ENCODE measurements at regions not wholly inside any gene's neighbourhood (a gene's known extent, or its start where the extent isn't known, plus 50 kb on each side); places are given as distances from the start of the nearest gene placed in this dataset.

- FAIRE-seq (no peak), DNase-seq (ENCODE audit: low read depth, low spot score) (no peak)
- CTCF ChIA-PET, result interaction anchor here (1.4 kb wide), 1 partner anchor 140 kb away, joined by 4 read pairs; no protein-coding TSS in a partner anchor
- no peak for TF ChIP-seq FOS (IDR thresholded peaks at IDR 0.05; ENCODE audit: borderline replicate concordance, insufficient read depth, low read length)
- TF ChIP-seq MAX (IDR thresholded peaks at IDR 0.05; ENCODE audit: insufficient read depth, insufficient read length), result no peak
- Histone ChIP-seq H3K4me3 (replicated peaks in 1 of 3; ENCODE audit: insufficient read depth in 1 of 3, low read depth in 1 of 3, low read length in 3 of 3) (no peak overlapping the region), H3K36me3 (ENCODE audit: control insufficient read depth in 2 of 2, extremely low read depth in 1 of 2, insufficient read depth in 2 of 2, low read length in 2 of 2) (no peaks in the 10 kb centered on the region), H3K9me3 (replicated peaks; ENCODE audit: control insufficient read depth, insufficient read depth, low read length) (no peaks in the 10 kb centered on the region), H3K27me3 (ENCODE audit: control insufficient read depth in 2 of 2, insufficient read depth in 2 of 2, low read length in 2 of 2) (peaks cover 1 to 6% of the 10 kb centered on the region in 2 experiments), H3K27ac (ENCODE audit: insufficient read depth, low read depth, low read length) (no peak overlapping the region), H3K4me2 (ENCODE audit: insufficient read depth, low read length) (no peak overlapping the region), H3K9me1 (replicated peaks; ENCODE audit: control insufficient read depth, extremely low read depth, insufficient read depth, low read length) (no peaks in the 10 kb centered on the region), H2AFZ (ENCODE audit: low read depth, low read length) (no peak overlapping the region), H3K4me1 (ENCODE audit: control insufficient read depth, extremely low read depth, insufficient read depth, low read length) (no peaks in the 10 kb centered on the region), H4K20me1 (replicated peaks; ENCODE audit: control insufficient read depth, extremely low read depth, insufficient read depth, low read length) (no peaks in the 10 kb centered on the region), H3K9ac (replicated peaks; ENCODE audit: extremely low read depth, insufficient read depth, low read length) (no peak overlapping the region), H3K79me2 (ENCODE audit: control insufficient read depth, insufficient read depth, low read length) (no peaks in the 10 kb centered on the region)
- POLR2A ChIA-PET, result no interaction called here
- no TSS peak for BruUV-seq (replicated peaks)
- dilution Hi-C loops (cut with MboI; ENCODE audit: extremely low pct_ligation_motif_present, low sequenced_read_pairs), result no loop called here
- intact Hi-C loops (cut with micrococcal nuclease), result no loop called here
These were observed 84.7 kb downstream of the GLI2 start for GRCh38 chr2:120820263-120820952.

GRCh38 chr2:120820953-120821279 is 85.2 kb downstream of the GLI2 start:
- dilution Hi-C loops (cut with MboI; ENCODE audit: extremely low pct_ligation_motif_present, low sequenced_read_pairs) (no loop called here), intact Hi-C loops (cut with micrococcal nuclease) (no loop called here)
- H3K36me3 ChIP-seq (ENCODE audit: control insufficient read depth in 2 of 2, extremely low read depth in 1 of 2, insufficient read depth in 2 of 2, low read length in 2 of 2), result no peaks in the 10 kb centered on the region
- no peaks in the 10 kb centered on the region for H3K9me1 ChIP-seq (replicated peaks; ENCODE audit: control insufficient read depth, extremely low read depth, insufficient read depth, low read length)
- peaks cover 1 to 6% of the 10 kb centered on the region in 2 experiments for H3K27me3 ChIP-seq (ENCODE audit: control insufficient read depth in 2 of 2, insufficient read depth in 2 of 2, low read length in 2 of 2)
- no peaks in the 10 kb centered on the region for H4K20me1 ChIP-seq (replicated peaks; ENCODE audit: control insufficient read depth, extremely low read depth, insufficient read depth, low read length)
- BruUV-seq (replicated peaks), result no TSS peak
- no peaks in the 10 kb centered on the region for H3K79me2 ChIP-seq (ENCODE audit: control insufficient read depth, insufficient read depth, low read length)
- POLR2A ChIA-PET, result no interaction called here
- DNase-seq (ENCODE audit: low read depth, low spot score) (no peak), FAIRE-seq (no peak)
- CTCF ChIA-PET, result interaction anchor here (1.4 kb wide), 1 partner anchor 140 kb away, joined by 4 read pairs; no protein-coding TSS in a partner anchor
- H3K9ac ChIP-seq (replicated peaks; ENCODE audit: extremely low read depth, insufficient read depth, low read length), result no peak overlapping the region
- no peaks in the 10 kb centered on the region for H3K4me1 ChIP-seq (ENCODE audit: control insufficient read depth, extremely low read depth, insufficient read depth, low read length)
- no peaks in the 10 kb centered on the region for H3K9me3 ChIP-seq (replicated peaks; ENCODE audit: control insufficient read depth, insufficient read depth, low read length)
- TF ChIP-seq MYC (IDR thresholded peaks at IDR 0.05; ENCODE audit: low read depth, low read length) (no peak), JUN (IDR thresholded peaks at IDR 0.05; ENCODE audit: borderline replicate concordance, insufficient read depth, insufficient read length, low read depth) (no peak)
- no peak overlapping the region for H3K4me2 ChIP-seq (ENCODE audit: insufficient read depth, low read length)
- no peak overlapping the region for H3K4me3 ChIP-seq (replicated peaks in 1 of 3; ENCODE audit: insufficient read depth in 1 of 3, low read depth in 1 of 3, low read length in 3 of 3)
- H2AFZ ChIP-seq (ENCODE audit: low read depth, low read length), result no peak overlapping the region
- H3K27ac ChIP-seq (ENCODE audit: insufficient read depth, low read depth, low read length), result no peak overlapping the region
